ENCODE measurements at regions not wholly inside any gene's neighbourhood (a gene's known extent, or its start where the extent isn't known, plus 50 kb on each side); places are given as distances from the start of the nearest gene placed in this dataset.
"Not testable (repeated sequence)": the region's sequence is repeated elsewhere in the genome, so short reads cannot be mapped to it uniquely, and the experiment has no call there.

GRCh38 chr6:887583-888235 lies 194.8 kb upstream of the EXOC2 start:
- Histone ChIP-seq H3K27me3 (ENCODE audit: insufficient read depth, low read length) (no peaks in the 10 kb centered on the region; the same call in 1 of the 2 replicates), H3K9me3 (ENCODE audit: control insufficient read depth in 1 of 2, insufficient read depth in 1 of 2, low read depth in 1 of 2, low read length in 2 of 2) (no peaks in the 10 kb centered on the region), H3K4me1 (ENCODE audit: control insufficient read depth in 1 of 2, insufficient read depth in 2 of 2, low read length in 2 of 2) (no peaks in the 10 kb centered on the region), H3K36me3 (ENCODE audit: control insufficient read depth in 1 of 2, insufficient read depth in 2 of 2, low read length in 2 of 2) (no peaks in the 10 kb centered on the region), H3K27ac (ENCODE audit: low read depth, low read length) (no peak overlapping the region), H3K79me2 (ENCODE audit: insufficient read depth, low read length) (no peaks in the 10 kb centered on the region), H3K4me2 (ENCODE audit: low read length) (no peak overlapping the region), H3K9me2 (ENCODE audit: insufficient read depth) (no peaks in the 10 kb centered on the region), H3K4me3 (replicated peaks in 1 of 2; ENCODE audit: low read depth in 1 of 2, low read length in 2 of 2) (no peak overlapping the region), H4K20me1 (ENCODE audit: insufficient read depth) (no peaks in the 10 kb centered on the region), H3K9ac (ENCODE audit: low read length) (no peak overlapping the region), H2AFZ (ENCODE audit: low read depth, low read length, poor library complexity, severe bottlenecking) (no peak overlapping the region)
- BruUV-seq (replicated peaks) = no TSS peak
- RAD21 ChIA-PET (ENCODE audit: low non-redundant PET in 1 of 2, low total read pairs in 2 of 2, uncharacterized antibody in 2 of 2, unreplicated experiment in 2 of 2) = no interaction called here
- ATAC-seq (no peak), DNase-seq (ENCODE audit: low read depth, low spot score) (no peak)
- POLR2A ChIA-PET = no interaction called here
- intact Hi-C loops (cut with micrococcal nuclease) = no loop called here
- TF ChIP-seq POLR2AphosphoS5 (IDR thresholded peaks at IDR 0.05; ENCODE audit: low read depth, low read length) (no peak), EZH2 (IDR thresholded peaks at IDR 0.05) (no peak), JUND (IDR thresholded peaks at IDR 0.05) (no peak), ZFX (IDR thresholded peaks at IDR 0.05) (no peak), CEBPB (IDR thresholded peaks at IDR 0.05; ENCODE audit: low read depth) (no peak), ELF1 (IDR thresholded peaks at IDR 0.05; ENCODE audit: borderline replicate concordance, low read depth) (no peak), EGR1 (IDR thresholded peaks at IDR 0.05; ENCODE audit: low read depth) (no peak), ZBTB33 (IDR thresholded peaks at IDR 0.05; ENCODE audit: extremely low read depth, insufficient replicate concordance, low read length) (no peak), RAD21 (IDR thresholded peaks at IDR 0.05; ENCODE audit: low read depth) (no peak), TCF7L2 (IDR thresholded peaks at IDR 0.05; ENCODE audit: borderline replicate concordance, extremely low read depth, insufficient read depth, insufficient read length) (no peak), CTCF (IDR thresholded peaks at IDR 0.05 in 2 of 3, conservative IDR thresholded peaks at IDR 0.05 in 1 of 3; ENCODE audit: borderline replicate concordance in 1 of 3, insufficient read depth in 1 of 3, low read depth in 2 of 3, low read length in 2 of 3) (no peak), CBX3 (IDR thresholded peaks at IDR 0.05; ENCODE audit: low read depth) (no peak)
- CTCF ChIA-PET = no interaction called here

GRCh38 chr6:886116-886515 lies 193.2 kb upstream of the EXOC2 start:
- H2AFZ ChIP-seq (ENCODE audit: low read depth, low read length, poor library complexity, severe bottlenecking); H3K27me3 ChIP-seq (ENCODE audit: insufficient read depth, low read length); H3K4me3 ChIP-seq (replicated peaks in 1 of 2; ENCODE audit: low read depth in 1 of 2, low read length in 2 of 2); H3K36me3 ChIP-seq (ENCODE audit: control insufficient read depth in 1 of 2, insufficient read depth in 2 of 2, low read length in 2 of 2); H3K9me2 ChIP-seq (ENCODE audit: insufficient read depth); H4K20me1 ChIP-seq (ENCODE audit: insufficient read depth); CTCF ChIA-PET; POLR2A ChIA-PET; DNase-seq (ENCODE audit: low read depth, low spot score); H3K27ac ChIP-seq (ENCODE audit: low read depth, low read length); H3K4me1 ChIP-seq (ENCODE audit: control insufficient read depth in 1 of 2, insufficient read depth in 2 of 2, low read length in 2 of 2); H3K79me2 ChIP-seq (ENCODE audit: insufficient read depth, low read length); intact Hi-C loops (cut with micrococcal nuclease); H3K4me2 ChIP-seq (ENCODE audit: low read length); ATAC-seq; BruUV-seq (replicated peaks); H3K9me3 ChIP-seq (ENCODE audit: control insufficient read depth in 1 of 2, insufficient read depth in 1 of 2, low read depth in 1 of 2, low read length in 2 of 2); H3K9ac ChIP-seq (ENCODE audit: low read length); RAD21 ChIA-PET (ENCODE audit: low non-redundant PET in 1 of 2, low total read pairs in 2 of 2, uncharacterized antibody in 2 of 2, unreplicated experiment in 2 of 2): not testable (repeated sequence)
